NCI-H1105 treated with DMSO at 0.1 percent for 48 hours (cell line): ENCODE measurements at regions not wholly inside any gene's neighbourhood (a gene's known extent, or its start where the extent isn't known, plus 50 kb on each side); places are given as distances from the start of the nearest gene placed in this dataset.
"Not testable (repeated sequence)": the region's sequence is repeated elsewhere in the genome, so short reads cannot be mapped to it uniquely, and the experiment has no call there.

Experiments
- DNase-seq: peaks from one replicate; lab custom pipeline; 2025; lab: John Stamatoyannopoulos, UW

- DNase-seq: no peak
These were observed 692.9 kb downstream of the QKI start for GRCh38 chr6:164107297-164107995.

- DNase-seq: no peak
These were observed 691.8 kb downstream of the QKI start for GRCh38 chr6:164106345-164106769.

- no peak for DNase-seq
These were observed 691.2 kb downstream of the QKI start for GRCh38 chr6:164105705-164106104.

DNA sequence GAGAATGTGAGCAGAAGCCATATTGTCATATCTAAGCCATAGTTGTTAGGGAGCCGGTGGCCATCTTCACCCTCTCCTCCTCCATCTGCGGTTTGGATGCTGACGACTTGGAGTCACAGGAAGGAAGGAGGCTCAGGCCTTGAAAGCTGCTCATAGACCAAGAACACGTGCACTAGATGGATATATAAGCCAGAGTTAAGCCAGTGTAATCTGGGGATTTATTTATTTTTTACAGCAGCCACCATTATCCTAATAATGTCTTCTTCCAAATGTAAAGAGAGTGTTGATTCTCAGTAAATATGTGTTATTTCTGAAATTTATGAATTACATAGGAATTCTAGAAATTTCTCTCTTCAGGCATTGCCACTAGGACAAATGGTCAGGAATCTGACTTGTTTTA is 689.9 kb downstream of the QKI start:
- no peak for DNase-seq

- no peak for DNase-seq
These were observed 688.2 kb downstream of the QKI start for GRCh38 chr6:164102693-164103092.

GRCh38 chr6:164101859-164102258 is 687.3 kb downstream of the QKI start:
- no peak for DNase-seq

DNA sequence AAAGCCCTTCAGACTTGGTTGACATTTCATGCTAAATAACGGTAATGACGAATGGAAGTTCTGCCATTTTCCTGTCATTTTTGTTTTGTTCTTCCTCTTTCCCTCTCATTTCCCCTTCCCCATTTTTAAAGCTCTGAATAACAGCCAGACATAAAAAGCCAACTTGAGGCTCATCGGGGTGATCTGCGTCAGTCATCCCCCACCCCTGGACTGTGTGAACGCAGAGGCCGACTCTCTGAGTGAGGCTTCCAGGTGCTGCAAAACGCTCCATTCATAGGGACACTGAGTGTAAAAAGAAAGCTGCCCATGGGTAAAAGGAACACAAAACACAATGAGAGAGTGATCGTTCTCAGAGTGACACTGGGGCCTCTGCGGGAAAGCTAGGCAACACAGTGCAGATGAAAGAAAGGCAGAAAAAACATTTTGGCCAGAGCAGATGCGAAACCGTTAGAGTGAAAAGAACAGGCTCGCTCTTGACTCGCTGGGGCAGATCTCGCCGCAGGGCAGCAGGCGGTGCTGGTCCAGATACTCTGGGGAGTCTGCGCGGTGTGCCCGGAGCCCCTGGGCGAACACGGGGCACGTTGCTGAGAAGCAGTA is 684.8 kb downstream of the QKI start:
- DNase-seq: no peak

DNA sequence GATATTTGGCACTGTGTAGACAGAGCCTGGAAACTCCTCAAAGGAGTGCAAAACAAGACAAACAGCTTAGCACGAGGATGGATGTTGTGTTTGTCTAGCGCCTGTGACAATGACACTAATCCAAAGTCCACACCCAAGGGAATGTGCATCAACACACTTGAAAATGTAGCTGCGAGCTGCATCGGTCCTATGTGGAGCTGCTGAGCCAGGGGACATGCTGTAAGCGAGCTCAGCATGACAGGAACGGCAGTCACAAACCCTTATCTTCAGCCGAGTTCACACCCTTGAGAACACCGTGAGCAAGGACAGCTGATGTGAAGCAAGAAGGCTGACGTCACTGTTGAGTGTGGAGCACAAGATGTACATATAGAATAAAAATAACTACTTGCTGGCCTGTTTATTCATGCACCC is 684.3 kb downstream of the QKI start:
- DNase-seq: no peak

GRCh38 chr6:164097551-164098398 is 683.3 kb downstream of the QKI start:
- DNase-seq: no peak

- DNase-seq: no peak
These were observed 682.5 kb downstream of the QKI start for GRCh38 chr6:164097056-164097455.

DNA sequence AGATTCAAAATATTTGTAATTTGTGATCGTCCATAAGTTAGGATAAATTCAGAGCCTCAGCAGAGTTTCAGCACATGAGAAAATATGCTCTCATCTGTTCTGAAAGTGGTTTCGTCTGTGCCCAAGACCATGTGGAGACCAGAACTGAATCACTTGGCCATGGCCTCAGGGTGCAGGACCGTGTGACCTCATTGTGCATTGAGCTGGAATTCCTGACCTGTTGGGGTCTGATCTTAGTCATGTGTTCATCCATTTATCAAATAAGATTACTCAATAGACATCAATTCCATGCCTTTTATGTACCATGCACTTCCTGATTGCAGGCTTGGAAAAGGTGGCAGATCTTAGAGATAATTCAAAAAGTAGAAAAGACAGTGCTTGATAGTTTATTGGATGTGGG is 680.5 kb downstream of the QKI start:
- no peak for DNase-seq

- DNase-seq: no peak
These were observed 673.4 kb downstream of the QKI start for GRCh38 chr6:164087870-164088269.

DNA sequence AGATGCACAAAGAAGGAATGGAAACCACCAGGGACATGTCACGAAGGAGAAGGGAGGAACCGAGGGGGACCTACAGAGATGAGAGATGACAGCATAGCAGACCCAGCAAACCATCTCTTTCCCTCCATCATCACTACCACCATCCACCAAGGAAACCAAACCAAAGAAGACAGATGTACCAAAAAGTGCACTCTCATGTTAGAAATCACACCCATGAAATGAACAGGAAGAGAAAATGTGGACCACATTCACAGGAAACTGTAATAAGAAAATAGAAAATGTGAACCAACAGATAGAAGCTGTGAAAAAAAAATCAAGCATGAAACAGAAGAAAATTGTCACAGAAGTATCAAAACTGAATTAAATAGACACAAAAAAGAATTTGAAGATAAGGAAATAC is 672.7 kb downstream of the QKI start:
- no peak for DNase-seq

- DNase-seq: no peak
These were observed 671.8 kb downstream of the QKI start for GRCh38 chr6:164086076-164086887.

DNA sequence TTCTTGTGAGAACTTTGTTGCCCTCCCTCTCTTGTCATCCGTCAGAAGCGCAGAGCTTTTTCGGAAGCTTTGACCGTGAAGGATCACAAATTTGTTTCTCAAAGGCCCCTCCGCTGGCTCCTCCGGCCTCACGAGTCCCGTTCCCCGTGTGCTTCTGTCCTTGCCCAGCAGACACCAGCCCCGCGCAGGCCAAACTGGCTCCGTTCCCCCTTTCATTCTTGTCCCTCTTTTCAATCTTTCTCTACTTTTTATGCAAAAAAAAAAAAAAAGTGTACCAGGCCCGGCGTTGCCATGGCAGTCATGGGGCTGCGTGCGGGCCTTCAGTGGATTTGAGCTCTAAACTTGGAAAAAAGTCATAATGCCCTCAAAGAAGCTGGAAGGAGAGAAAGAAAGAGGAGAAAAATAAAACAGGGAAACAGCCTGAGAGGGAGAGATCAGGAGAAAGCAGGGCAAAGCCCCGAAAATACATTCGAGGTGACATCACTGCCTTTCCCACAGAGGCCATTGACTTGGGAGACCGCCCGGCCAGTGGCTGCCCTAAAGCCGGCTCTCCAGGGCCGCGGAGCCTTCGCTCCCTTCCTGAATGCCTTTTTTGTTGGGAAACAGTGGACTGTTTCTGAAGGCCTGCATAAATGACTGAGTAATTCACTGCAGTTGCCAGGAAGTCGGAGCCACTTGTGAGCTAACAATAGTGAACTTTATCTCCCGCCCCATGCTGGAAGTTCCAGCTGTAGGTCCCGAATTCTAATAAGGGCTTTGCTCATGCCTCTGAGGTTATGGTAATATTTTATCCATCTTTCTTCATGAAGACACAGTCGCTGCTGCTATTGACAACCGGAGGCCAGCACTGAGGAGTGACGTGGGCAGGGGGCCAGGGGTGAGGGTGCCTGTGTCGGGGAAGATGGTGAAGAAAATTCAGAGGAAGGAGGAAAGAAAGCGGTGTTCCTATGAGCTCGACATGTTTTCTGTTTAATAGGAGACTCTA is 670.9 kb downstream of the QKI start:
- no peak for DNase-seq

- DNase-seq: no peak
These were observed 664.7 kb downstream of the QKI start for GRCh38 chr6:164079275-164079600.

DNA sequence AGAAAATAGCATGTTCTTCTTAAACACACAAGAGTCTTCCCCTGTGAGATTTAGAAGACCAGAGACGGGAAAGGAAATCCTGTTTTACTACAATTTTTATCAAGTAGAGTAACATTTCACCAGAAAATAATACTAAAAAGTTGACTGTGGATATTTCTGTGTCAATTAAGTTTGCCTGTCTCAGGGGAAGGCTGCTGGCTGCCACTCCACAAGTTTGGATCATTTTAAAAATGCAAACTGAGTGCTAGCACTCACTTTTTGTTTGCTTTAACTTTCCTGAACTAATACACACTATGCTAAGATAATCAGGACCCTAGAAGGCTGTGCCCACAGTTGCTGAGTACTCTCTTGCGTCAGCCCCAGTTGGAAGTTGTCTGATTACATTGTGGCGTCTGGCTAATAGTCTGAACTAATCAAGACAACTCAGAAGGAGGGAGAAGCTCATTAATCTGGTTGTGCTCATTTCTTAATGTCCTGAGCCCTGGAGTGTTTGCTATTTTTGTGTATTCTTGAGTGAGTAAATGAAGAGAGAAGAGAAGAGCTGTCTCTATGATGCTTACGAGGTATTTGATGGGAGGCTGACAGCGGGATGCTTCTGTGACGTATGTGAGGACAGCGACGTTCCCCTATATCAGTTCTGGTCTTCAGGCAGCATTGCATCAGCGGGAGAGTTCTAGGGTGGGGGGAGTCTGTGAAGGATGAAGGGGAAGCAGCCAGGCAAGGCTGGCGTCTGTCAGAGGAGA is 664.2 kb downstream of the QKI start:
- DNase-seq: no peak

GRCh38 chr6:164076818-164077532 is 662.5 kb downstream of the QKI start:
- DNase-seq: not testable (repeated sequence)

DNA sequence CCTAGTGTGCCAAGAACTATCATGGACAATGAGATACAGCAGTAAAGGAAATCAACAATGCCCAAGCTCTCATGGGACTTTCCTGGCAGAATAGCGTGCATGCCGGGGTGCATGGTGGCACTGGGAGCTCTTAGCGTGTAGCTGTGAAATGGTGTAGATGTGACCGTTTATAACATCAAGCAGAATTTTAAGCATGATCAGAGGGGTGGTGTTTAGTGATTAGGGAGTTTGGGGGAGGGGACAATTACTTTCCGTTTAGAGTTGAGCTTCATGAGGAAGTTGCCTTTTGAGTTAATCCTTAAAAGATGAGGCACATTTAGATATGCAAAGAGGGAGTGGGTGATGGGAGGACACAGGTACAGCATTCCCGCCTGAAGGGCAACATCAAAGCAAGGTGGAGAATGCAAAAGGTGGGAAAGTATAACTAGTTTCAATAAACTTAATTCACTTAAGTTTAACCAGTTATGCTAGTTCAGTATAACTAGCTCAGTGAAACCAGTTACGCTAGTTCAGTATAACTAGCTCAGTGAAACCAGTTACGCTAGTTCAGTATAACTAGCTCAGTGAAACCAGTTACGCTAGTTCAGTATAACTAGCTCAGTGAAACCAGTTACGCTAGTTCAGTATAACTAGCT is 661.6 kb downstream of the QKI start:
- no peak for DNase-seq
